Inferior parietal cortex (tissue), 1 donor: ENCODE measurements at regions not wholly inside any gene's neighbourhood (a gene's known extent, or its start where the extent isn't known, plus 50 kb on each side); places are given as distances from the start of the nearest gene placed in this dataset.

Experiments used
- DNase-seq: peaks from one replicate; pipeline ENCODE4 v3.0.0-alpha.2; 2016; ENCODE audit errors: extremely low spot score

DNA sequence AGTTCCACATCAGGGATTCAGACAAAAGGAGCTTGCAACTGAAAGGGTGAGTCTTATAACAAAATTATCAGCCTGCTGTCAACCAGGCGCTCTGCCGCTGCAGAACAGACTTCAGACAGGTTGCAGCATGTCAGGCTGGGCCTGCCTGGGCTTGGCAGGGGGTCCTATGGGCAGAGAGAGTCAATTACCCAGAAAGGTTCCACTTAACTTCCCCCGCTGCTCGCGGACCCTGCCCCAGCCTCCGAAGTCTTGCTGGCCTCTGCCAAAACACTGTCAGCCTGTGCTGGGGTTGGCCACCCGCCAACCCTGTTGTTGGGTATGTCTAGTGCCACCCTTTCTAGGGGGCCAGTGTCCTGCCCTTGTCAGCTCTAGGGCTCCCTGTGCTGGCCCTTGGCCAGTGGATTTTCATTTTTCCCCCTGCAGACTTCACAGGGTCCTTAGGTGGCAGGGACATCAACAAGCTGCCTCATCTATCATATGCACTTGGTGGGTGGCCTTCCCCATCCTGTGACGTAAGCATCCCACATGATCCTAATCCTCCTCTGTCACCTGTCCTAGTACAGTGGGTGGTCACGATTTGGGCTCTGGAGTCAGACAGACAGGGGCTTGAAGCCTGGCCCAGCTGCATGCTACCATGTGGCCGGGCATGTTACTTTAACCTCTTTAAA lies 166.5 kb upstream of the CADM1 start:
- DNase-seq = no peak

DNA sequence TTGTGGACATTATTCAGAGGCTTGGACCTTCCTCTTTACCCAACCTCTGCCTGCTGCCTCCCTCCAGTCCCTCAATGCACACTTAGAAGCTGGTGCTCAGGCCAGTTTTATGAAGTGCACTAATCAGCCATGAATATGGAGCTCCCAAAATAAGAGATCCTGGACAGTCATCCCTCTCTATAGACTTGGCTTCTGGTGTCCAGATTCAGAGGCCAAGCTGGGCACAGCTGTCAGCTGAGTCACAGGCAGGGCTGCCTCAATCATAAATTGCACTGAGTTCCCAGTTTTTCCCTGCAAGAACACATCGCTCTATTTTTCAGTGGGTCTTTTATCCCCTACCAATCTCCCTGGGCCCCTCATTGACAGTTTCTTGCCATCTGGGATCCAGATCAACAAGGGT lies 161.7 kb upstream of the CADM1 start:
- no peak for DNase-seq

- DNase-seq = no peak
Observed at GRCh38 chr11:115665175-115665821, 161.1 kb upstream of the CADM1 start.

- no peak for DNase-seq
Observed at GRCh38 chr11:115664313-115664712, 160.1 kb upstream of the CADM1 start.

DNA sequence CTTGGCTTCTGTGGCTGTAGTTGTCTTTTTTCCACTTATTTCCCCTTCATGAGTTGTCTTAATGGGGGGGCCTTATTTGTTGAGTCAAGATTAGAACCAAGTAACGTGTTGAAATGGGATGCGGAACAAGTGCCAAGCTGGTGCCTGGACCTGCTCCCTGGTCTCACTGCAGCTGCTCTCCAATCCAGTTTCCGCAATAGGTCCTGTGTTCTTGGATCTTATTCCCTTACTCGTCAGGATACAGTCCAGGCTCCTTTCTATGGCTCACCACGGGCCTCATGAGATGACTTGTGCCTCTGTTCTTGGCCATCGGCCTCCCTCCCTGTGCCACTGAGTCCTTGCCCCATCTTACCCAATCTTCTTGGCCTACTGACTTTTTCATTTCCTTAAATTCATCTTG lies 159.6 kb upstream of the CADM1 start:
- no peak for DNase-seq

GRCh38 chr11:115660030-115660805 lies 156.0 kb upstream of the CADM1 start:
- DNase-seq = no peak

DNA sequence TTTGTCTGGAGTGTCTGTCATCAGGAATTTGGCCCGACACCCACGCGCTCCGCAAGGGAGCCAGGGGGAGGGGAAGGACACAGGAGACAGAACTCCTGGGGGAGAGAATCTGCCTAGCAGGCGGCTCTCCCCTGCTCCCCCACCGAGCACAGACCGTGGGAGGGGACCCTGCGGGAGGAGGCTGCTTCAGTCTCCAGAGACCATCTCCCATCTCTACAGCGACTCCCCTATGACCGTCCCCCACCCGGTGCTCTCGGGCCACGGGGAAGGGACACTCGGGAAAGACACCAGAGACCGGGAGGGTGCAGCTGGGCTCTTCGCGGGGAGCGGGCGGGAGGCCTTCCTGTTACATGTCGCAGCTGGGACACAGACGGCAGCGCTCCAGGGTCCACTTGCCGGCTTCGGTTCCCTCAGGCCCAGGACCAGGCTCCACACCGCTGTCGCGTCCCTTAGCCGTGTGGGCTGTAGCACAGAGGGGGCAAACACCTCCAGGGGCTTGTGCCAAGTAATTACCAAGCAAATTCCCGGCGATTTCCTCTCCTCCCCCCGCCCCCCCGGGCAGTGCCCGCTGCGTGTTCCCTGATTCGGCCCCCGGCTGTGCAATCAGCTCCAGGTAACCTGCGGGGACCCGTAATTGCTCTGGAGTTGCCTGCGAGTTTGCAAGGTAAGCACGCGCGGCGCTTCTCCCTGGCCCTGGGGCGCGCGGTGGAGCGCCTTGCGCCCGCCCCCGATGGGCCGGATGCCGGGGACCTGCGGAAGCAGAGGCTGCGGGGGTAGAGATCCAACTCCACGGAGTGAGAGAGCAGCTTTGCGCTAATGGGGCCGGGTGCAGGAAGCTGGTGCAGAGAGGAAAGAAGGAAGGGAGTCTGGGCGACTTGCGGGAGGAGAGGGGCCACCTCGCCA lies 155.1 kb upstream of the CADM1 start:
- DNase-seq = no peak

DNA sequence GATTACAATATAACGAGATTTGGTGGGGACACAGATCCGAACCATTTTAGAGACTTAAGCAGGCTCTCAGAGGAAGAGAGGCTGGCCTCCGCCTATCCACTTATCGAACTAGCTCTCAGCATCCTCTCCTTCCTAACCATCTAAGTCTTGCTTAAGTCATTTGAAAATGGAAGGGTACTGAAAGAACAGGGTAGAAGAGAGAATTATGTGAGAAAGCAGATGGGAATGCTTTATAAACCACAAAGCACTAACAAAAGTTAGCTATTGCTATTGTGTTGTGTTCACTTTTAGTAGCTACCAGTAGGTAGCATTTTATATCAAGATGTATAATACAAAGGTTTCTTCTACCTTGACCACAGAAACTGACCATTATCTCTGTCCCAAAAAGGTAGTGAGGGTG lies 153.4 kb upstream of the CADM1 start:
- DNase-seq = no peak

GRCh38 chr11:115656669-115657068 lies 152.5 kb upstream of the CADM1 start:
- no peak for DNase-seq

DNA sequence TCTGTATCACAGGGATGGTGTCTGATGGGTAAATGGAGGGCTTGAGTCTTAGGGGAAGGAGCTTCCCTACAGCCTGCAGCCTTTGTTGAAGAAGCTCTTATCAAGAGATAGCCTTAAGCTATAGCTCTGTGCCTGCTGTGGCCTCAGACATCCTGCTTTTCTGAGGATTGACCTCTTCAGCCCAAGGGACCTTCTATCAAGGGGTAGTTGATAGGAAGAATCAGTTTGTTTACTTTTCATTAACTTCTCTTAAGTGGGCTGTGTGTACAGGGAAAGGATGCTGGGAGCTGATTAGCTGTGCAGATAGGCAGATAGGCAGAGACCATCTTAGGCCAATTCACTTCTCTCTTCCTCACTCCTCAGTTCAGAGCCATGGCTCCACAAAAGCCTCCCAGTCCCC lies 151.8 kb upstream of the CADM1 start:
- no peak for DNase-seq

GRCh38 chr11:115654792-115655191 lies 150.6 kb upstream of the CADM1 start:
- DNase-seq = no peak

GRCh38 chr11:115653926-115654325 lies 149.7 kb upstream of the CADM1 start:
- DNase-seq = no peak

- no peak for DNase-seq
Observed at GRCh38 chr11:115653076-115653475, 148.9 kb upstream of the CADM1 start.

- DNase-seq = no peak
Observed at GRCh38 chr11:115652496-115652895, 148.3 kb upstream of the CADM1 start.

GRCh38 chr11:115652094-115652493 lies 147.9 kb upstream of the CADM1 start:
- no peak for DNase-seq

GRCh38 chr11:115649461-115649860 lies 145.2 kb upstream of the CADM1 start:
- no peak for DNase-seq

DNA sequence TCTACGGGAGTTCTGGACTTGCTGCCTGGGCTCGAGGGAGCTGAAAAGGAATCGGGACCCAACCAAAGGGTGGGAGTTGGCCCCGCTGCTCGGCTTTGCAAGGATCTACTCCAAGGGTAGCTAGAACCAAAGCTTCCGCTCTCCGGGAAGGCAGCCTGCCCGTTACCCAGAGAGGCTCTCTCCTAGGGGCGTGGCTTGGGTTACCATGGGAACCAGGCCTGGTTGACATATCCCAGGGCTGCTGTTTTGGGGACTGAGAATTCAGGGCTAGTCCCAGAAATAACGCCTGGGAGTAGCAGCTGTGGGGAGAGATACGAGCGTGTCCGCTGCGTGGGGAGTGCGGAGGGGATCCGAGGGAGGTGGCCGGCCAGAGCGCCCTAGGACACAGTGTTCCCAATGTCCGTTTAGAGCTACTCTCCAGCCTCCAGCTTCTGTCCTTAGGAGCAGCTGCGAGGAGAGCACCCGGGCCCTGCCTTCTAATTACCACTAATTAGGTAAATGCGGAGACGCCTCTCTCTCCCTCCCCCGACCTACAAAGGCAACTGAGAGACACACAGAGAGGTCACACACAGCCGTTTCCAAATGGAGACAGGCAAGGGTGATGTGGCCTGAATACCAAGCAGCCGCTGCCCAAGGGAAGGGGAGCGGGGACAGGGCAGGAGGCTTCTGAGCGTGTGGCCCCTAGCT lies 141.6 kb upstream of the CADM1 start:
- DNase-seq = peak; percentile 21

DNA sequence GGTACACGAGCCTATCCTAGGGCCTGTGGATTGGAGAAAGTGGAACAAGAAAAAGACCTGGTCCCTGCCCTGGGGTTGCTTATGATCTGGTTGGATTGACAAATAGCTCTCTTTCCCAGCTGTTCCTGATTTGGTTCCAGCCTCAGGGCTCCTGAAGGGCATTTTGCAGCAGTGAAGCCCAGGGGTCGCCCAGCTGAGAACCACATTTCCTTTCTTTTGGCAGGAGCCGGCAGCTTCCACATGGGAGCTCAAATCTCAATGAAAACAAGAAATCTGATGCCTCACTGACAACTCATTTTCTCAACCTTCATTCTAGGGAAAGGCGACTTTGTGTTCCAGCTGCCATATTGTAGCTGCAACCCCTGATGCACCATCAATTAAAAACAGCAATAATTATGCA lies 140.6 kb upstream of the CADM1 start:
- DNase-seq = no peak

- DNase-seq = no peak
Observed at GRCh38 chr11:115643549-115644270, 139.5 kb upstream of the CADM1 start.

- no peak for DNase-seq
Observed at GRCh38 chr11:115642660-115643059, 138.4 kb upstream of the CADM1 start.
